Panc1 (cell line): ENCODE measurements at regions not wholly inside any gene's neighbourhood (a gene's known extent, or its start where the extent isn't known, plus 50 kb on each side); places are given as distances from the start of the nearest gene placed in this dataset.

Source experiments
- ATAC-seq: fragments of 200-7000 bp; cut with Tn5 transposase; 2 replicates; pipeline ENCODE4 v1.9.1; 2020; ENCODE audit warnings: mild to moderate bottlenecking, moderate library complexity
- BruUV-seq: library from RNA; stranded (reverse); fragments of 400-500 nt; replicated peaks from 2 replicates; lab custom pipeline; 2021; lab: Mats Ljungman, UMichigan
- CTCF ChIA-PET: fragments of 300-600 bp; sonication (Branson Sonifier 250); formaldehyde crosslinking; loops from one replicate; lab custom pipeline; 2022; ENCODE audit warnings: antibody characterized with exemption; lab: Charles Lee
- POLR2A ChIA-PET: fragments of 300-600 bp; sonication (Branson Sonifier 250); formaldehyde crosslinking; loops from one replicate; lab custom pipeline; 2022; ENCODE audit warnings: antibody characterized with exemption; lab: Charles Lee
- DNase-seq: peaks from one replicate; pipeline ENCODE4 v3.0.0-alpha.2; 2010; ENCODE audit warnings: low read depth, low spot score
- H3K27ac ChIP-seq: 2 replicates; pipeline ENCODE4 v1.5.1; 2011; ENCODE audit warnings: mild to moderate bottlenecking, low read length, inconsistent platforms
- H3K27me3 ChIP-seq: fragments of 200-500 bp; sonication (Bioruptor generic); 2 replicates; pipeline ENCODE4 v1.6.0; 2014; ENCODE audit warnings: low read length, inconsistent platforms; ENCODE audit not compliant: control insufficient read depth, insufficient read depth
- H3K36me3 ChIP-seq: fragments of 200-500 bp; sonication (Bioruptor generic); 2 replicates; pipeline ENCODE4 v1.5.1; 2014; ENCODE audit warnings: inconsistent platforms, mild to moderate bottlenecking, low read length, moderate library complexity; ENCODE audit not compliant: control insufficient read depth, insufficient read depth
- H3K4me1 ChIP-seq: 2 replicates; pipeline ENCODE4 v1.5.1; 2011; ENCODE audit warnings: inconsistent platforms, mild to moderate bottlenecking, low read length, moderate library complexity; ENCODE audit not compliant: control insufficient read depth, insufficient read depth
- H3K4me3 ChIP-seq, 2 experiments: 2 replicates each; pipeline ENCODE4 v1.5.1; 2011 to 2012; ENCODE audit warnings: low read depth in 2 of 2, low read length in 2 of 2, mild to moderate bottlenecking in 2 of 2, inconsistent platforms in 1 of 2, moderate library complexity in 1 of 2
- H3K9me3 ChIP-seq: fragments of 200-500 bp; sonication (Bioruptor generic); 2 replicates; pipeline ENCODE4 v1.5.1; 2014; ENCODE audit warnings: low read depth, mild to moderate bottlenecking, inconsistent platforms, low read length, moderate library complexity; ENCODE audit not compliant: control insufficient read depth, insufficient read depth
- POLR2AphosphoS5 ChIP-seq: IDR thresholded peaks from 2 replicates; pipeline ENCODE4 v1.6.1; 2012; ENCODE audit warnings: mild to moderate bottlenecking, low read depth, low read length, moderate library complexity
- SIN3A ChIP-seq: IDR thresholded peaks from 2 replicates; pipeline ENCODE4 v1.6.1; 2012; ENCODE audit warnings: low read depth, mild to moderate bottlenecking, low read length, moderate library complexity, borderline replicate concordance; ENCODE audit not compliant: insufficient read depth
- TCF7L2 ChIP-seq: IDR thresholded peaks from 2 replicates; pipeline ENCODE4 v1.6.1; 2011; ENCODE audit warnings: mild to moderate bottlenecking, low read depth, low read length, inconsistent platforms
- in situ Hi-C: cut with HindIII; loops from 2 replicates; pipeline ENCODE4 v1.10.0; 2016; ENCODE audit warnings: low sequenced_read_pairs, low pct_unique_long_range_greater_than_20kb
- intact Hi-C: fragments of 100-400 bp; cut with micrococcal nuclease; formaldehyde crosslinking; loops from one replicate; pipeline ENCODE4 v1.10.0; 2022; ENCODE audit not compliant: unreplicated experiment
- TF ChIP-seq, protein P1 (sequence below), 2 experiments: IDR thresholded peaks; 2 replicates each; pipeline ENCODE4 v1.6.1; 2011 to 2012; ENCODE audit warnings: low read depth in 2 of 2, control low read depth in 1 of 2, low read length in 1 of 2, mild to moderate bottlenecking in 1 of 2, moderate library complexity in 1 of 2; ENCODE audit not compliant: insufficient read depth in 1 of 2
- TF ChIP-seq, protein P2 (sequence below): fragments of 450-650 bp; IDR thresholded peaks from 2 replicates; pipeline ENCODE4 v1.5.1; 2017; ENCODE audit warnings: mild to moderate bottlenecking

DNA sequence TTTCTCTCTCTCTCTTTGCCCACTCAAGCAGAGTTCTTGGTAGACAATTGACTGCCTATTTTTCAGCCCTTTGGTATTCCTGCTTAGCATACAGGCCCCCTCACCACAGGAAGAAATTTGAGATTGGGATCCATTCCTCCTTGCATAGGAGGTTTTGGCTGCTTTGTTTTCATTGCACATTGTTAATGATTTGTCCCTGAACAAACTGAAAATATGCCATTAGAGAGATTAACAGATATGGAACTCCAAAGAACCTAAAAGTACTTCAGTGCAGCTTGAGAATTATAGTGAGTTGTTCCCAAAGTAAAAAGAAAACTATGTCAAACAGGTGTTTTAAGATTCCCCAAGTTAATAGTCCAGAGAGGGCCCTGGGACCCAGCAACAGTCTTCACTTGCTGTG is 200.0 kb downstream of the TTLL7 start:
- in situ Hi-C loops: no loop called here

DNA sequence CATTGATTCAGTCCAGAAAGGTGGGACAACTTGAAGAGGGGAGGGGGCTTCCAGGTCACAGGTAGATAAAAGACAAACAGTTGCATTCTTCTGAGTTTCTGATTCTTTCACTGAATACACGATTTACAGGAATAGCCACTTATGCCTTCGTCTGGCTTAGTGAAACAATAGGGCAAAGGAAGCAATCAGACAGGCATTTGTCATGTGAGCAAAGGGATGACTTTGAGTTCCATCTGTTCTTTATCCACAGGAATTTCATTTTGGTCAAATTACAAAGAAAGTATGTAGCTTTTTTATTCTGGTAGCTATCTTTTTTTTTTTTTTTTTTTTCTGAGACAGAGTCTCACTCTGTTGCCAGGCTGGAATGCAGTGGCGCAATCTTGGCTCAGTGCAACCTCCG is 202.5 kb downstream of the TTLL7 start:
- Histone ChIP-seq H3K4me3 (no peak overlapping the region), H3K4me1 (no peaks in the 10 kb centered on the region), H3K9me3 (no peaks in the 10 kb centered on the region), H3K27me3 (no peaks in the 10 kb centered on the region; the same call in 1 of the 2 replicates), H3K27ac (no peak overlapping the region), H3K36me3 (no peaks in the 10 kb centered on the region)
- no TSS peak for BruUV-seq
- ATAC-seq (no peak), DNase-seq (no peak)
- intact Hi-C loops (no loop called here), in situ Hi-C loops (no loop called here)
- POLR2A ChIA-PET: no interaction called here
- no peak for TF ChIP-seq POLR2AphosphoS5
- TF ChIP-seq, protein P1, sequence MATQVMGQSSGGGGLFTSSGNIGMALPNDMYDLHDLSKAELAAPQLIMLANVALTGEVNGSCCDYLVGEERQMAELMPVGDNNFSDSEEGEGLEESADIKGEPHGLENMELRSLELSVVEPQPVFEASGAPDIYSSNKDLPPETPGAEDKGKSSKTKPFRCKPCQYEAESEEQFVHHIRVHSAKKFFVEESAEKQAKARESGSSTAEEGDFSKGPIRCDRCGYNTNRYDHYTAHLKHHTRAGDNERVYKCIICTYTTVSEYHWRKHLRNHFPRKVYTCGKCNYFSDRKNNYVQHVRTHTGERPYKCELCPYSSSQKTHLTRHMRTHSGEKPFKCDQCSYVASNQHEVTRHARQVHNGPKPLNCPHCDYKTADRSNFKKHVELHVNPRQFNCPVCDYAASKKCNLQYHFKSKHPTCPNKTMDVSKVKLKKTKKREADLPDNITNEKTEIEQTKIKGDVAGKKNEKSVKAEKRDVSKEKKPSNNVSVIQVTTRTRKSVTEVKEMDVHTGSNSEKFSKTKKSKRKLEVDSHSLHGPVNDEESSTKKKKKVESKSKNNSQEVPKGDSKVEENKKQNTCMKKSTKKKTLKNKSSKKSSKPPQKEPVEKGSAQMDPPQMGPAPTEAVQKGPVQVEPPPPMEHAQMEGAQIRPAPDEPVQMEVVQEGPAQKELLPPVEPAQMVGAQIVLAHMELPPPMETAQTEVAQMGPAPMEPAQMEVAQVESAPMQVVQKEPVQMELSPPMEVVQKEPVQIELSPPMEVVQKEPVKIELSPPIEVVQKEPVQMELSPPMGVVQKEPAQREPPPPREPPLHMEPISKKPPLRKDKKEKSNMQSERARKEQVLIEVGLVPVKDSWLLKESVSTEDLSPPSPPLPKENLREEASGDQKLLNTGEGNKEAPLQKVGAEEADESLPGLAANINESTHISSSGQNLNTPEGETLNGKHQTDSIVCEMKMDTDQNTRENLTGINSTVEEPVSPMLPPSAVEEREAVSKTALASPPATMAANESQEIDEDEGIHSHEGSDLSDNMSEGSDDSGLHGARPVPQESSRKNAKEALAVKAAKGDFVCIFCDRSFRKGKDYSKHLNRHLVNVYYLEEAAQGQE (IDR thresholded peaks at IDR 0.05; ENCODE audit: insufficient read depth in 1 of 2, low read depth in 2 of 2, low read length in 1 of 2): no peak
- no peak for TF ChIP-seq SIN3A
- no peak for TF ChIP-seq TCF7L2
- TF ChIP-seq, protein P2, sequence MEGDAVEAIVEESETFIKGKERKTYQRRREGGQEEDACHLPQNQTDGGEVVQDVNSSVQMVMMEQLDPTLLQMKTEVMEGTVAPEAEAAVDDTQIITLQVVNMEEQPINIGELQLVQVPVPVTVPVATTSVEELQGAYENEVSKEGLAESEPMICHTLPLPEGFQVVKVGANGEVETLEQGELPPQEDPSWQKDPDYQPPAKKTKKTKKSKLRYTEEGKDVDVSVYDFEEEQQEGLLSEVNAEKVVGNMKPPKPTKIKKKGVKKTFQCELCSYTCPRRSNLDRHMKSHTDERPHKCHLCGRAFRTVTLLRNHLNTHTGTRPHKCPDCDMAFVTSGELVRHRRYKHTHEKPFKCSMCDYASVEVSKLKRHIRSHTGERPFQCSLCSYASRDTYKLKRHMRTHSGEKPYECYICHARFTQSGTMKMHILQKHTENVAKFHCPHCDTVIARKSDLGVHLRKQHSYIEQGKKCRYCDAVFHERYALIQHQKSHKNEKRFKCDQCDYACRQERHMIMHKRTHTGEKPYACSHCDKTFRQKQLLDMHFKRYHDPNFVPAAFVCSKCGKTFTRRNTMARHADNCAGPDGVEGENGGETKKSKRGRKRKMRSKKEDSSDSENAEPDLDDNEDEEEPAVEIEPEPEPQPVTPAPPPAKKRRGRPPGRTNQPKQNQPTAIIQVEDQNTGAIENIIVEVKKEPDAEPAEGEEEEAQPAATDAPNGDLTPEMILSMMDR: no peak
- CTCF ChIA-PET: no interaction called here

More for the DNA sequence above, 200.0 kb downstream of the TTLL7 start:
- ATAC-seq: no peak
- no peak overlapping the region for H3K27ac ChIP-seq
- no peak for TF ChIP-seq SIN3A
- TF ChIP-seq POLR2AphosphoS5: no peak
- TF ChIP-seq, protein P1 (IDR thresholded peaks at IDR 0.05; ENCODE audit: insufficient read depth in 1 of 2, low read depth in 2 of 2, low read length in 1 of 2): no peak
- TF ChIP-seq, protein P2: no peak
- TF ChIP-seq TCF7L2: no peak
- no peak overlapping the region for H3K4me3 ChIP-seq
- DNase-seq: no peak
- POLR2A ChIA-PET: no interaction called here
- no TSS peak for BruUV-seq
- intact Hi-C loops: no loop called here
- H3K27me3 ChIP-seq: no peaks in the 10 kb centered on the region; the same call in 1 of the 2 replicates
- H3K9me3 ChIP-seq: no peaks in the 10 kb centered on the region
- H3K4me1 ChIP-seq: no peaks in the 10 kb centered on the region
- H3K36me3 ChIP-seq: no peaks in the 10 kb centered on the region
- CTCF ChIA-PET: no interaction called here
